Lower leg skin (tissue), 4 donors: ENCODE measurements at regions not wholly inside any gene's neighbourhood (a gene's known extent, or its start where the extent isn't known, plus 50 kb on each side); places are given as distances from the start of the nearest gene placed in this dataset.

Experiments
- DNase-seq, 2 donors: peaks; one replicate each; pipeline ENCODE4 v3.0.0-alpha.2; 2019; ENCODE audit warnings: low spot score in 2 of 2
- H3K4me3 ChIP-seq: fragments of 200-600 bp; sonication (generic); 2 replicates; pipeline ENCODE4 v1.5.1; 2017; ENCODE audit warnings: mild to moderate bottlenecking, low read depth; ENCODE audit not compliant: poor library complexity, severe bottlenecking
- CTCF ChIP-seq, 3 donors: fragments of 450-650 bp; IDR thresholded peaks; one replicate each; pipeline ENCODE4 v1.5.1; 2016; ENCODE audit warnings: antibody characterized with exemption in 3 of 3, mild to moderate bottlenecking in 3 of 3, moderate library complexity in 2 of 3
- POLR2A ChIP-seq, 2 donors: fragments of 450-650 bp; IDR thresholded peaks; one replicate each; pipeline ENCODE4 v1.6.1; 2016 to 2017; ENCODE audit warnings: antibody characterized with exemption in 2 of 2, mild to moderate bottlenecking in 1 of 2, moderate library complexity in 1 of 2
- WGBS, 2 donors: methylation state at CpG; one replicate each; pipeline ENCODE4 v1.1.5; 2018; 5-methylcytosine and 5-hydroxymethylcytosine counted together
- intact Hi-C: fragments of 100-400 bp; cut with DNase I; formaldehyde crosslinking; loops from one replicate; pipeline ENCODE4 v1.15.0; 2023; ENCODE audit warnings: low total_unique reads

- intact Hi-C loops = no loop called here
- H3K4me3 ChIP-seq = no peak overlapping the region
- TF ChIP-seq CTCF (IDR thresholded peaks at IDR 0.05) = no peak
- no peak for TF ChIP-seq POLR2A (IDR thresholded peaks at IDR 0.05)
- 87 to 88% methylated on average over 11 of the region's 11 CpGs for WGBS, 2 donors
- DNase-seq = no peak
Observed at GRCh38 chr6:12369781-12370262, 79.7 kb downstream of the EDN1 start.

- no peak for DNase-seq
- H3K4me3 ChIP-seq = no peak overlapping the region
- intact Hi-C loops = no loop called here
- WGBS, 2 donors = 93 to 100% methylated on average over 1 of the region's 1 CpG
- no peak for TF ChIP-seq CTCF (IDR thresholded peaks at IDR 0.05)
- TF ChIP-seq POLR2A (IDR thresholded peaks at IDR 0.05) = no peak
Observed at GRCh38 chr6:12371151-12371550, 81.0 kb downstream of the EDN1 start.

GRCh38 chr6:12371641-12372146 is 81.5 kb downstream of the EDN1 start:
- 77 to 79% methylated on average over 3 of the region's 3 CpGs for WGBS, 2 donors
- no peak for DNase-seq
- TF ChIP-seq CTCF (IDR thresholded peaks at IDR 0.05) (no peak), POLR2A (IDR thresholded peaks at IDR 0.05) (no peak)
- intact Hi-C loops = no loop called here
- no peak overlapping the region for H3K4me3 ChIP-seq

GRCh38 chr6:12379181-12379580 is 89.0 kb downstream of the EDN1 start:
- TF ChIP-seq POLR2A (IDR thresholded peaks at IDR 0.05) (no peak), CTCF (IDR thresholded peaks at IDR 0.05) (no peak)
- 67 to 74% methylated on average over 1 of the region's 1 CpG for WGBS, 2 donors
- intact Hi-C loops = no loop called here
- no peak overlapping the region for H3K4me3 ChIP-seq
- no peak for DNase-seq

GRCh38 chr6:12381587-12381986 is 91.4 kb downstream of the EDN1 start:
- TF ChIP-seq POLR2A (IDR thresholded peaks at IDR 0.05) = no peak
- TF ChIP-seq CTCF (IDR thresholded peaks at IDR 0.05) = no peak
- intact Hi-C loops = no loop called here
- H3K4me3 ChIP-seq = no peak overlapping the region
- DNase-seq = no peak

GRCh38 chr6:12383448-12383847 is 93.3 kb downstream of the EDN1 start:
- 86 to 91% methylated on average over 3 of the region's 3 CpGs for WGBS, 2 donors
- no peak overlapping the region for H3K4me3 ChIP-seq
- no peak for DNase-seq
- TF ChIP-seq POLR2A (IDR thresholded peaks at IDR 0.05) (no peak), CTCF (IDR thresholded peaks at IDR 0.05) (no peak)
- intact Hi-C loops = no loop called here
